KMS-11 (cell line): ENCODE measurements at regions not wholly inside any gene's neighbourhood (a gene's known extent, or its start where the extent isn't known, plus 50 kb on each side); places are given as distances from the start of the nearest gene placed in this dataset.

Source experiments
- H2AFZ ChIP-seq: fragments of 200-600 bp; sonication (generic); 2 replicates; pipeline ENCODE4 v1.6.1; 2016; ENCODE audit warnings: antibody characterized with exemption, mixed run types, low read depth
- H3K27ac ChIP-seq: fragments of 200-600 bp; sonication (generic); 2 replicates; pipeline ENCODE4 v1.6.1; 2016; ENCODE audit warnings: mild to moderate bottlenecking, mixed run types
- H3K27me3 ChIP-seq: fragments of 200-600 bp; sonication (generic); 2 replicates; pipeline ENCODE4 v1.6.1; 2017; ENCODE audit warnings: mild to moderate bottlenecking, low read depth, mixed run types, moderate library complexity; ENCODE audit not compliant: insufficient read depth
- H3K36me3 ChIP-seq: fragments of 200-600 bp; sonication (generic); 2 replicates; pipeline ENCODE4 v1.6.1; 2017; ENCODE audit warnings: mild to moderate bottlenecking, mixed run types; ENCODE audit not compliant: insufficient read depth
- H3K4me1 ChIP-seq: fragments of 200-600 bp; sonication (generic); 2 replicates; pipeline ENCODE4 v1.6.1; 2016; ENCODE audit warnings: mild to moderate bottlenecking, low read depth, mixed run types; ENCODE audit not compliant: poor library complexity, severe bottlenecking
- H3K4me2 ChIP-seq: fragments of 200-600 bp; sonication (generic); 2 replicates; pipeline ENCODE4 v1.7.0; 2016; ENCODE audit warnings: mild to moderate bottlenecking, mixed run types
- H3K4me3 ChIP-seq: fragments of 200-600 bp; sonication (generic); IDR thresholded peaks from 2 replicates; pipeline ENCODE4 v1.6.1; 2017; ENCODE audit warnings: low read depth, low read length, mixed read lengths; ENCODE audit not compliant: insufficient read depth
- H3K79me2 ChIP-seq: fragments of 200-600 bp; sonication (generic); 2 replicates; pipeline ENCODE4 v1.6.1; 2016; ENCODE audit warnings: low read depth, mixed run types; ENCODE audit not compliant: insufficient read depth
- H3K9ac ChIP-seq: fragments of 200-600 bp; sonication (generic); 2 replicates; pipeline ENCODE4 v1.6.1; 2016; ENCODE audit warnings: mild to moderate bottlenecking, mixed run types
- H4K20me1 ChIP-seq: fragments of 200-600 bp; sonication (generic); 2 replicates; pipeline ENCODE4 v1.6.1; 2016; ENCODE audit warnings: mild to moderate bottlenecking, mixed run types; ENCODE audit not compliant: insufficient read depth
- TF ChIP-seq, protein P1 (sequence below): fragments of 200-600 bp; sonication (generic); conservative IDR thresholded peaks from 2 replicates; pipeline ENCODE4 v1.6.1; 2017; ENCODE audit warnings: low read depth, mild to moderate bottlenecking, antibody characterized with exemption, low read length, moderate library complexity, mixed read lengths

DNA sequence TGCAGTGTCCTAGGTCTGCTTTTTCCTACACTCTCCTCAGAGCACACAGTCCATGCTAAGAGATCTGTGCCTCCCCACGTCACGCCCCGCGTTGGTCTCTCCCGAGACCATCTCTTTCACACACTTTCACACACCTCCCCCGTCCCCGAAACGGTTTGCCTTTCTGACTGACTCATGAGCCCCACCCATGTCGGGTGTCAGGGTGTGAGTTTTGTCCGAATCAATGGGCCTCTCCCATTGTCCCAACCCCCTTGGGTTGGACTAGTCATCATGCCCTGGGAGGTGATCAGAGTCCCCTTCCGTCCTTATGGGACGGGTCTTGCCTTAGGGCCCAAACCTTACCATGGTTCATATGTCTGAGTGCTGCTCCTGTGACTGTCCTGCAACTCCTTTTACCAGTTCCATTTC, 214.0 kb upstream of the HTR2A start:
- Histone ChIP-seq H2AFZ (no peak overlapping the region), H4K20me1 (no peaks in the 10 kb centered on the region), H3K4me1 (no peaks in the 10 kb centered on the region), H3K9ac (no peak overlapping the region), H3K4me3 (no peak overlapping the region), H3K27me3 (no peaks in the 10 kb centered on the region), H3K4me2 (no peak overlapping the region), H3K27ac (no peak overlapping the region), H3K79me2 (no peaks in the 10 kb centered on the region), H3K36me3 (no peaks in the 10 kb centered on the region)
- TF ChIP-seq, protein P1, sequence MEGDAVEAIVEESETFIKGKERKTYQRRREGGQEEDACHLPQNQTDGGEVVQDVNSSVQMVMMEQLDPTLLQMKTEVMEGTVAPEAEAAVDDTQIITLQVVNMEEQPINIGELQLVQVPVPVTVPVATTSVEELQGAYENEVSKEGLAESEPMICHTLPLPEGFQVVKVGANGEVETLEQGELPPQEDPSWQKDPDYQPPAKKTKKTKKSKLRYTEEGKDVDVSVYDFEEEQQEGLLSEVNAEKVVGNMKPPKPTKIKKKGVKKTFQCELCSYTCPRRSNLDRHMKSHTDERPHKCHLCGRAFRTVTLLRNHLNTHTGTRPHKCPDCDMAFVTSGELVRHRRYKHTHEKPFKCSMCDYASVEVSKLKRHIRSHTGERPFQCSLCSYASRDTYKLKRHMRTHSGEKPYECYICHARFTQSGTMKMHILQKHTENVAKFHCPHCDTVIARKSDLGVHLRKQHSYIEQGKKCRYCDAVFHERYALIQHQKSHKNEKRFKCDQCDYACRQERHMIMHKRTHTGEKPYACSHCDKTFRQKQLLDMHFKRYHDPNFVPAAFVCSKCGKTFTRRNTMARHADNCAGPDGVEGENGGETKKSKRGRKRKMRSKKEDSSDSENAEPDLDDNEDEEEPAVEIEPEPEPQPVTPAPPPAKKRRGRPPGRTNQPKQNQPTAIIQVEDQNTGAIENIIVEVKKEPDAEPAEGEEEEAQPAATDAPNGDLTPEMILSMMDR: no peak

DNA sequence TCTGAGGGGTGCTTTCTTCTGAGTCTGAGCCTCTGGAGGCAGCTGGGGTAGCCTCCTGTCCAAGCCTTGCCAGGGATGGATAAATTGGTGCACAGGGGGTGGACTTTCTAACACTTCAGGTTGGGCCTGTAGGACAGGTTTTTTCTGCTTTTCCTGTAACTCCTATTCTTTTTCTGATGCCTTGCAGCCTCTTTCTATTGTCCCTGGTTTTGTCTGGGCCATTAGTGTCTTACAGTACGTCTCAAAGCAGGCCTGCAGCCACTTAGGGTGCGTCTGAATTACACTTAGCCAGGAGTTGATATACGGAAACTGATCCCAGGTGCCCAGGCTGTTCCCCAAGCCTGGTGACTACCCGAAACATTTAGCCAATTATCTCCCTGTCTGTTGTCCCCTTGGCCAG, 213.3 kb upstream of the HTR2A start:
- H3K9ac ChIP-seq: no peak overlapping the region
- no peaks in the 10 kb centered on the region for H3K27me3 ChIP-seq
- H3K4me1 ChIP-seq: no peaks in the 10 kb centered on the region
- H3K36me3 ChIP-seq: no peaks in the 10 kb centered on the region
- no peak overlapping the region for H3K4me2 ChIP-seq
- TF ChIP-seq, protein P1: no peak
- no peak overlapping the region for H3K27ac ChIP-seq
- H3K4me3 ChIP-seq: no peak overlapping the region
- no peaks in the 10 kb centered on the region for H4K20me1 ChIP-seq
- H3K79me2 ChIP-seq: no peaks in the 10 kb centered on the region
- no peak overlapping the region for H2AFZ ChIP-seq

DNA sequence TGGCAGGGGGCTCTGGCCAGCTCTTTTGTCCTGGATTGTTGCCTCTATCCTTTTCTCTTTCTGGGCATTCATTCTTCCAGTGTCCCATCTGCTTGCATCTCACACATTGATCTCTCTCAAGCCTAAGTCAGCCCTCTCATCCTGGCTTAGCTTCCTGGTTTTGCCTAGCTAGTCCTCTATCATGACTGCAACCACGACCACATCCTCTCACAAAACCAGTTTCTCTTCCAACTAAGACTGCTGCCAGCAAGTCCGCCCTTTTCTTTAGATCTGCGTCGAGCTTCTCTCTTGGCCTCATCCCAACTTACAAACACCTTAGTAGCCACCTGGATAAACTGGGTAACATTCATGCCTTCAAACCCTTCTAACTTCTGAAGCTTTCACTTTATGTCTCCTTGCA, 212.2 kb upstream of the HTR2A start:
- no peak overlapping the region for H3K4me3 ChIP-seq
- TF ChIP-seq, protein P1: no peak
- no peaks in the 10 kb centered on the region for H3K4me1 ChIP-seq
- no peak overlapping the region for H2AFZ ChIP-seq
- H3K4me2 ChIP-seq: no peak overlapping the region
- no peak overlapping the region for H3K9ac ChIP-seq
- no peak overlapping the region for H3K27ac ChIP-seq
- no peaks in the 10 kb centered on the region for H3K79me2 ChIP-seq
- no peaks in the 10 kb centered on the region for H3K27me3 ChIP-seq
- H4K20me1 ChIP-seq: no peaks in the 10 kb centered on the region
- H3K36me3 ChIP-seq: no peaks in the 10 kb centered on the region

DNA sequence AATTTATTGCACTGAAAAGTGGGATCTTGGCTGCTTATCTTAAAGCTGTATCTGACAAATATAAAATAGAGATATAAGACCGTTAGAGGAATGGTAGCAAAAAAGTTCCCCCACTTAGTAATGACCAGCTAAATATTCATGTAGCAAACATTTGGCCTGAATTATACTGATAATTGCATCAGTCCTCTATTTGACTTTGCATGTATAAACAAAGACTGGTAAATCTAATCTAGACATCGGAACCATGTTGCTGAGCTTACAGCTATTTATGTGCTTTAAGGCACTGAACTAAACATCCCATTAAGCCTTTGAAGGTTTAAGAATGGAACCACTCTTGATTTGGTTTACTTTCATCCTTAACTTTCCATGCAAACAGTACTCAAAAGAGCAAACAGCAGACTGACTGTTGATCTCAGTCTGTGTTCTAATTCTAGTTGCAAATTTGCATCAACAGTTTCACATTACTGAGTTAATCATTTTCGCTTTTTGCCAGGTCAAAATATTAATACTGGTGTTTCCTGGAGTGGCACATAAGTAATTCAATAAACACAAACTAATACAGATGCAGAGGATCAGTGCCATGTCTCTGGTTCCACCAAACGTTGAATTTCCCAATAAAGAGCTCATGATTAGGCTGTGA, 203.5 kb upstream of the HTR2A start:
- H4K20me1 ChIP-seq: no peaks in the 10 kb centered on the region
- H3K36me3 ChIP-seq: no peaks in the 10 kb centered on the region
- H3K27me3 ChIP-seq: no peaks in the 10 kb centered on the region
- no peak overlapping the region for H3K27ac ChIP-seq
- H3K4me2 ChIP-seq: no peak overlapping the region
- no peak overlapping the region for H2AFZ ChIP-seq
- no peak overlapping the region for H3K9ac ChIP-seq
- no peaks in the 10 kb centered on the region for H3K79me2 ChIP-seq
- no peak overlapping the region for H3K4me3 ChIP-seq
- H3K4me1 ChIP-seq: no peaks in the 10 kb centered on the region
- TF ChIP-seq, protein P1: no peak
